Ovary (tissue), 3 donors: ENCODE measurements at regions not wholly inside any gene's neighbourhood (a gene's known extent, or its start where the extent isn't known, plus 50 kb on each side); places are given as distances from the start of the nearest gene placed in this dataset.

ENCODE experiments used
- CTCF ChIP-seq, 3 donors: fragments of 450-650 bp in 2 of 3; fragments of 200-600 bp in 1 of 3; IDR thresholded peaks; one replicate each; pipeline versions ENCODE4 v1.5.1 to v1.8.0; 2016 to 2022; ENCODE audit warnings: antibody characterized with exemption in 3 of 3, mild to moderate bottlenecking in 1 of 3
- POLR2A ChIP-seq: fragments of 450-650 bp; IDR thresholded peaks from one replicate; pipeline ENCODE4 v1.6.1; 2017; ENCODE audit warnings: antibody characterized with exemption, mild to moderate bottlenecking, moderate library complexity
- donor health status: DM: no; HTN: no; CAD: no.

GRCh38 chr7:123346766-123347165, 147.0 kb upstream of the SLC13A1 start:
- TF ChIP-seq CTCF (IDR thresholded peaks at IDR 0.05), result no peak
- no peak for TF ChIP-seq POLR2A
